NT2/D1 (cell line): ENCODE measurements at regions not wholly inside any gene's neighbourhood (a gene's known extent, or its start where the extent isn't known, plus 50 kb on each side); places are given as distances from the start of the nearest gene placed in this dataset.

Experiments used
- SUZ12 ChIP-seq: IDR thresholded peaks from 2 replicates; pipeline ENCODE4 v1.6.1; 2011; ENCODE audit not compliant: insufficient read length, insufficient read depth; ENCODE audit errors: extremely low read depth
- ZNF274 ChIP-seq: IDR thresholded peaks from 2 replicates; pipeline ENCODE4 v1.6.1; 2011; ENCODE audit warnings: mild to moderate bottlenecking, low read depth, low read length

- TF ChIP-seq SUZ12 (no peak), ZNF274 (no peak)
Measured at GRCh38 chr6:164039954-164040375, 625.4 kb downstream of the QKI start.
